GM12801 (cell line): ENCODE measurements at regions not wholly inside any gene's neighbourhood (a gene's known extent, or its start where the extent isn't known, plus 50 kb on each side); places are given as distances from the start of the nearest gene placed in this dataset.

Experiments
- CTCF ChIP-seq: IDR thresholded peaks from one replicate; pipeline ENCODE4 v1.5.1; 2011; ENCODE audit warnings: control low read depth; ENCODE audit not compliant: insufficient read length; ENCODE audit errors: extremely low read depth

GRCh38 chr2:8088810-8089209 lies 593.0 kb upstream of the ID2 start:
- no peak for TF ChIP-seq CTCF

GRCh38 chr2:8089596-8089995 lies 592.3 kb upstream of the ID2 start:
- no peak for TF ChIP-seq CTCF

DNA sequence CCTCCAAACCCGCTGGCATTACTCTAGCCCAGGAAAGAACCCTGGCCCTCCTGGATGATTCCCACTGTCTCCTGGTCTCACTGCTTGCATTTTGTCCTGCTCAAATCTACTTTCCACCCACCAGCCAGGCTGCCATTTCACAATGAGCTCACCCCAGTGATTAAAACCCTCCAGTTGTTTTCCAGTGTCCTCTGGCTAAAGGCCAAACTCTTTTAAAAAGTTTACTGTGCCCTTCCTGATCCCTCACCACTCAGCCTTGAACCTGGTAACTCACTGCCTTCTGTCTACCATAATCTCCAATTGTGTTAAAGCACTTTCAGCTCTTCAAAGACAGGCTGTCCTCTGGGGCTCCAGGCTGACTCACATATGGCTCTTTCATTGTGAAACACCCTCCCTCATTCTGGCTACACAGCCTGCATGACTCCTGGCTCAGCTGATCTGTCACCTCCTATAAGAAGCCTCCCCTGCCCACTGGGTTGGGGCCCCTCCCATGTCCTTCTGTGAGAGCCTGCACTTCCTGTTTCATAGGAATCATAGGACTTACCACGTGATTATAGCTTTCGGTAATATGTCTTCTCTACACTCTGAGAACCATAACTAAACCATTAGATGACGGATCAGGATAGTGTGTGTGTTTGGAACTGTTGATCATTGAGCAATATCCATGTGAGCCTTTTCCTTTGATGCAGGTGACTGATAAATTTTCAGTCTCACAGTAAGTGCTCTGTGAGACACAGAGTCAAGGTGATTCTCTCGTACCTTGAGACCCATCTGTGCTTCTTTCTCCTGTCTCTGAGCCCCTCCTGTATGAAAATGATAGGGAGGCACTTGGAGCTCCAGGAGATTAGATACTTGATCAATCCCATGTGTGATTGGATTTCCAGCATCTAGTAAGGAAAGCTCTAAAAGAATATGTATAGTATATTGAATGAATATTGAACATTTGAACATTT lies 590.8 kb upstream of the ID2 start:
- no peak for TF ChIP-seq CTCF

DNA sequence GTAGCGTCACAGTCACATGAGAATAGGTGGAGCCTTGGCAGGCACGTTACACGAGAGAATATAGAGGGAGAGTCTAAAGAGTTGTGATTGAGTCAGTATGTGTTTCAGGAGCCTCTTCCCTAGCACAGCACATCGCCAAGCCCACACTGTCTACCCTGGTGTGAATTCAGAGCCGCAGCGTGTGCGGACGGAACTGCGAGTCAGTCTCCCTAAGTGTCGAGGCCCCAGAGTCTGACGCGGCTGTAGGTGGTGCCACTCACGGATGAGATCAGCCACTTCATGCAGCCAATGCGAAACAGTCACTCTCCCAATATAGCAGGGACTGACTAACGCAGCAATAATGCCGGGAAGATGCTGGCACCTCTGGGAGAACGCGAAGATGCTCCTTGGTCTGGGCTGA lies 587.3 kb upstream of the ID2 start:
- TF ChIP-seq CTCF: no peak

DNA sequence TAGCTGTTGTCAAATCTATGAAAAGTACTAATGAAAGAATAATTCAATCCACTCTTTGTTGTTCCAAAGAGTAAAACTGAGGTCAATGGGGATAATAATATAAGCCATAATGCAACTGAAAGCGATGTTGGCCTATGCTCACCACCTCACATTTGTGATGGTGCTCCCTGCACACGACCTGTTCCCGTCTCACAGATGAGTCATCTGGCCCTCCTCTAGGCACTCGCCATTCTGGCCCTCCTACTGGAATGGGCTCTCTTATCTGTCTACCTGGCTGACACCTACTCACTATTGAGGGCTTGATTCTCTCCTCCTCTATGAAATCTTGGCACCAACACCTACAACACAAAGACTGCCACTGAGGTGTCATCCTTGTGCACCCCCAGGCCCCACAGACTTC lies 585.9 kb upstream of the ID2 start:
- TF ChIP-seq CTCF: no peak

DNA sequence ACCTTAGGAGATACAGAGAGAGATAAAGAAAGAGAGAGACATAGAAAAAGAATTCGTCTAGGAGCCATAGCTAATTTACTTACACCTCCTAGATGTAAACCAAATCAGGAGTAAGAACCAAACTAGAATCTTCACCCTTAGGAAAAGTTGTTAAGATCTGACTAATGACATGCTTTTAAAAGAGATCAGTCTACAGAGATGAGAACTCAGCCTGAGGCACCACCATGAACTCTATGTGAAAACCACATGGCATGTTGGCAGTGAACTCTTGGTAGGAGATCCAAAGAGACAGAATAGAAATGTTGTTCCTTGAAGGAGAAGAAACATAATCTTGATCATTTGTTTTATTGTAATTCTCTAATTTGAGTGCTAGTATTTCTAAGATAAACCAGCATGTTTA lies 585.4 kb upstream of the ID2 start:
- TF ChIP-seq CTCF: no peak

GRCh38 chr2:8098476-8099266 lies 583.2 kb upstream of the ID2 start:
- no peak for TF ChIP-seq CTCF
